Osteocyte (in vitro differentiated cells): ENCODE measurements at regions not wholly inside any gene's neighbourhood (a gene's known extent, or its start where the extent isn't known, plus 50 kb on each side); places are given as distances from the start of the nearest gene placed in this dataset.

Experiments
- DNase-seq: peaks from one replicate; pipeline ENCODE4 v3.0.0; 2021; ENCODE audit warnings: mixed read lengths; ENCODE audit not compliant: unreplicated experiment; ENCODE audit errors: extremely low spot score
- H3K27ac Mint-ChIP-seq: one replicate; pipeline ENCODE4 v1.8.0; 2021; ENCODE audit warnings: mild to moderate bottlenecking, mixed read lengths; ENCODE audit not compliant: unreplicated experiment
- H3K27me3 Mint-ChIP-seq: one replicate; pipeline ENCODE4 v1.8.0; 2021; ENCODE audit warnings: mixed read lengths; ENCODE audit not compliant: unreplicated experiment
- H3K36me3 Mint-ChIP-seq: one replicate; pipeline ENCODE4 v1.8.0; 2021; ENCODE audit warnings: mixed read lengths; ENCODE audit not compliant: unreplicated experiment
- H3K4me1 Mint-ChIP-seq: one replicate; pipeline ENCODE4 v1.8.0; 2021; ENCODE audit warnings: mixed read lengths; ENCODE audit not compliant: unreplicated experiment
- H3K4me3 Mint-ChIP-seq: one replicate; pipeline ENCODE4 v1.8.0; 2021; ENCODE audit warnings: mild to moderate bottlenecking, moderate library complexity, mixed read lengths; ENCODE audit not compliant: unreplicated experiment
- H3K9me3 Mint-ChIP-seq: one replicate; pipeline ENCODE4 v1.8.0; 2021; ENCODE audit warnings: mixed read lengths; ENCODE audit not compliant: unreplicated experiment
- TF ChIP-seq, protein P1 (sequence below): fragments of 200-600 bp; sonication (generic); IDR thresholded peaks from 2 replicates; pipeline ENCODE4 v1.5.0; 2021; ENCODE audit warnings: antibody characterized with exemption, mild to moderate bottlenecking, moderate library complexity

DNA sequence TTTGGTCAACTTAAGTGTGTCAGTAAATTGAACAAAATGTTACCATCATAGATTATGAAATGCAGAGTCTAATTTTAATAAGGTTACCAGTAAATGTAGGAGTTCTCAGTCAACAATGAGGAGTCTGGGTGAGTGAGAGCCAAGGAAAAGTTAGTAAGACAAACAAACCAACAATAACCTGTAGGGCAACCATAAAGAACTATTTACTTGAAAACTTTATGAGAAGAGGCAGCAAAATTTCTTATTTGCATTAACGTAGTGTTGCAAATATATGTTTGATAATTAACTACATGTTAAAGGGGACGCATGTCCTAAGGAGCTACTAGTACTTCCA lies 131.1 kb upstream of the SOX4 start:
- no peaks in the 10 kb centered on the region for H3K36me3 Mint-ChIP-seq
- DNase-seq, result no peak
- H3K27me3 Mint-ChIP-seq, result peaks cover 9% of the 10 kb centered on the region
- H3K4me1 Mint-ChIP-seq, result no peaks in the 10 kb centered on the region
- no peak overlapping the region for H3K27ac Mint-ChIP-seq
- TF ChIP-seq, protein P1, sequence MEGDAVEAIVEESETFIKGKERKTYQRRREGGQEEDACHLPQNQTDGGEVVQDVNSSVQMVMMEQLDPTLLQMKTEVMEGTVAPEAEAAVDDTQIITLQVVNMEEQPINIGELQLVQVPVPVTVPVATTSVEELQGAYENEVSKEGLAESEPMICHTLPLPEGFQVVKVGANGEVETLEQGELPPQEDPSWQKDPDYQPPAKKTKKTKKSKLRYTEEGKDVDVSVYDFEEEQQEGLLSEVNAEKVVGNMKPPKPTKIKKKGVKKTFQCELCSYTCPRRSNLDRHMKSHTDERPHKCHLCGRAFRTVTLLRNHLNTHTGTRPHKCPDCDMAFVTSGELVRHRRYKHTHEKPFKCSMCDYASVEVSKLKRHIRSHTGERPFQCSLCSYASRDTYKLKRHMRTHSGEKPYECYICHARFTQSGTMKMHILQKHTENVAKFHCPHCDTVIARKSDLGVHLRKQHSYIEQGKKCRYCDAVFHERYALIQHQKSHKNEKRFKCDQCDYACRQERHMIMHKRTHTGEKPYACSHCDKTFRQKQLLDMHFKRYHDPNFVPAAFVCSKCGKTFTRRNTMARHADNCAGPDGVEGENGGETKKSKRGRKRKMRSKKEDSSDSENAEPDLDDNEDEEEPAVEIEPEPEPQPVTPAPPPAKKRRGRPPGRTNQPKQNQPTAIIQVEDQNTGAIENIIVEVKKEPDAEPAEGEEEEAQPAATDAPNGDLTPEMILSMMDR, result no peak
- H3K9me3 Mint-ChIP-seq, result no peaks in the 10 kb centered on the region
- no peak overlapping the region for H3K4me3 Mint-ChIP-seq

GRCh38 chr6:21467091-21467490 lies 126.5 kb upstream of the SOX4 start:
- DNase-seq, result no peak
- Mint-ChIP-seq H3K4me1 (peaks cover 7% of the 10 kb centered on the region), H3K9me3 (no peaks in the 10 kb centered on the region), H3K36me3 (no peaks in the 10 kb centered on the region), H3K27me3 (peaks cover 4% of the 10 kb centered on the region), H3K4me3 (no peak overlapping the region), H3K27ac (no peak overlapping the region)
- TF ChIP-seq, protein P1, result no peak

GRCh38 chr6:21468461-21468860 lies 125.1 kb upstream of the SOX4 start:
- peaks cover 7% of the 10 kb centered on the region for H3K4me1 Mint-ChIP-seq
- H3K27ac Mint-ChIP-seq, result no peak overlapping the region
- H3K4me3 Mint-ChIP-seq, result no peak overlapping the region
- TF ChIP-seq, protein P1, result no peak
- peaks cover 4% of the 10 kb centered on the region for H3K27me3 Mint-ChIP-seq
- no peak for DNase-seq
- H3K36me3 Mint-ChIP-seq, result no peaks in the 10 kb centered on the region
- no peaks in the 10 kb centered on the region for H3K9me3 Mint-ChIP-seq

- no peak for DNase-seq
- TF ChIP-seq, protein P1, result no peak
- no peaks in the 10 kb centered on the region for H3K27me3 Mint-ChIP-seq
- no peak overlapping the region for H3K4me3 Mint-ChIP-seq
- H3K9me3 Mint-ChIP-seq, result no peaks in the 10 kb centered on the region
- no peak overlapping the region for H3K27ac Mint-ChIP-seq
- peaks cover 7% of the 10 kb centered on the region for H3K4me1 Mint-ChIP-seq
- H3K36me3 Mint-ChIP-seq, result no peaks in the 10 kb centered on the region
These were observed 124.3 kb upstream of the SOX4 start for GRCh38 chr6:21469213-21469612.

- Mint-ChIP-seq H3K4me3 (no peak overlapping the region), H3K27ac (no peak overlapping the region), H3K4me1 (peaks cover 3% of the 10 kb centered on the region), H3K36me3 (no peaks in the 10 kb centered on the region), H3K27me3 (peaks cover 2% of the 10 kb centered on the region), H3K9me3 (no peaks in the 10 kb centered on the region)
- DNase-seq, result no peak
- TF ChIP-seq, protein P1, result no peak
These were observed 117.4 kb upstream of the SOX4 start for GRCh38 chr6:21476112-21476511.
